NCI-H2171 treated with DMSO at 0.1 percent for 48 hours (cell line): ENCODE measurements at regions not wholly inside any gene's neighbourhood (a gene's known extent, or its start where the extent isn't known, plus 50 kb on each side); places are given as distances from the start of the nearest gene placed in this dataset.

Experiments used
- DNase-seq: peaks from one replicate; lab custom pipeline; 2025; lab: John Stamatoyannopoulos, UW

- no peak for DNase-seq
Measured at GRCh38 chr4:19786616-19787015, 465.1 kb upstream of the SLIT2 start.

- no peak for DNase-seq
Measured at GRCh38 chr4:19783667-19784223, 468.0 kb upstream of the SLIT2 start.

GRCh38 chr4:19780871-19781270, 470.8 kb upstream of the SLIT2 start:
- no peak for DNase-seq

GRCh38 chr4:19776929-19777328, 474.8 kb upstream of the SLIT2 start:
- no peak for DNase-seq

GRCh38 chr4:19776021-19776459, 475.7 kb upstream of the SLIT2 start:
- no peak for DNase-seq

- no peak for DNase-seq
Measured at GRCh38 chr4:19774690-19775256, 476.9 kb upstream of the SLIT2 start.

- no peak for DNase-seq
Measured at GRCh38 chr4:19772581-19772980, 479.1 kb upstream of the SLIT2 start.

- DNase-seq = no peak
Measured at GRCh38 chr4:19756661-19757060, 495.0 kb upstream of the SLIT2 start.

- no peak for DNase-seq
Measured at GRCh38 chr4:19752599-19752998, 499.1 kb upstream of the SLIT2 start.

- DNase-seq = no peak
Measured at GRCh38 chr4:19748519-19749479, 502.9 kb upstream of the SLIT2 start.

- no peak for DNase-seq
Measured at GRCh38 chr4:19746377-19746776, 505.3 kb upstream of the SLIT2 start.

- no peak for DNase-seq
Measured at GRCh38 chr4:19743115-19743638, 508.5 kb upstream of the SLIT2 start.

- DNase-seq = peak; percentile 79
Measured at GRCh38 chr4:19739101-19739651, 512.5 kb upstream of the SLIT2 start.

GRCh38 chr4:19736968-19737756, 514.5 kb upstream of the SLIT2 start:
- no peak for DNase-seq

GRCh38 chr4:19735012-19735411, 516.7 kb upstream of the SLIT2 start:
- DNase-seq = no peak

- DNase-seq = no peak
Measured at GRCh38 chr4:19729886-19730651, 521.6 kb upstream of the SLIT2 start.

GRCh38 chr4:19728773-19729172, 522.9 kb upstream of the SLIT2 start:
- DNase-seq = no peak

GRCh38 chr4:19727141-19727540, 524.6 kb upstream of the SLIT2 start:
- no peak for DNase-seq

- no peak for DNase-seq
Measured at GRCh38 chr4:19725130-19725529, 526.6 kb upstream of the SLIT2 start.

GRCh38 chr4:19722404-19722803, 529.3 kb upstream of the SLIT2 start:
- DNase-seq = no peak

GRCh38 chr4:19721587-19721986, 530.1 kb upstream of the SLIT2 start:
- DNase-seq = no peak
